Neural progenitor cell (in vitro differentiated cells): ENCODE measurements at regions not wholly inside any gene's neighbourhood (a gene's known extent, or its start where the extent isn't known, plus 50 kb on each side); places are given as distances from the start of the nearest gene placed in this dataset.

Experiments used
- DNase-seq: peaks from one replicate; pipeline ENCODE4 v3.0.0-alpha.2; 2016; ENCODE audit warnings: low spot score
- H2AFZ ChIP-seq: fragments of 200-600 bp; sonication (generic); replicated peaks from 2 replicates; pipeline ENCODE4 v1.6.1; 2016; ENCODE audit warnings: antibody characterized with exemption
- H3F3A ChIP-seq: fragments of 200-600 bp; sonication (generic); 2 replicates; pipeline ENCODE4 v1.6.1; 2016; ENCODE audit warnings: antibody characterized with exemption, low read depth
- H3K27ac ChIP-seq: fragments of 200-600 bp; sonication (generic); 2 replicates; pipeline ENCODE4 v1.5.1; 2016; ENCODE audit warnings: mild to moderate bottlenecking
- H3K27me3 ChIP-seq: fragments of 200-600 bp; sonication (generic); 2 replicates; pipeline ENCODE4 v1.6.1; 2016; ENCODE audit warnings: mild to moderate bottlenecking, moderate library complexity
- H3K36me3 ChIP-seq: fragments of 200-600 bp; sonication (generic); 2 replicates; pipeline ENCODE4 v1.5.1; 2016
- H3K4me1 ChIP-seq: fragments of 200-600 bp; sonication (generic); 2 replicates; pipeline ENCODE4 v1.6.1; 2016; ENCODE audit warnings: mixed run types
- H3K4me2 ChIP-seq: fragments of 200-600 bp; sonication (generic); 2 replicates; pipeline ENCODE4 v1.6.1; 2016
- H3K4me3 ChIP-seq: fragments of 200-600 bp; sonication (generic); 2 replicates; pipeline ENCODE4 v1.5.1; 2016
- H3K79me2 ChIP-seq: fragments of 200-600 bp; sonication (generic); 2 replicates; pipeline ENCODE4 v1.6.1; 2016; ENCODE audit warnings: low read depth
- H3K9ac ChIP-seq: fragments of 200-600 bp; sonication (generic); 2 replicates; pipeline ENCODE4 v1.6.1; 2016
- H3K9me3 ChIP-seq: fragments of 200-600 bp; sonication (generic); 2 replicates; pipeline ENCODE4 v1.5.1; 2016; ENCODE audit warnings: low read depth
- H4K20me1 ChIP-seq: fragments of 200-600 bp; sonication (generic); 2 replicates; pipeline ENCODE4 v1.6.1; 2016; ENCODE audit warnings: low read depth
- H3K27ac Mint-ChIP-seq: 3 replicates; pipeline ENCODE4 v1.8.0; 2021; ENCODE audit warnings: mixed read lengths
- H3K27me3 Mint-ChIP-seq: 2 replicates; pipeline ENCODE4 v1.8.0; 2022; ENCODE audit warnings: low read depth, mild to moderate bottlenecking, inconsistent platforms, moderate library complexity, mixed read lengths; ENCODE audit not compliant: insufficient read depth
- H3K36me3 Mint-ChIP-seq: 3 replicates; pipeline ENCODE4 v1.8.0; 2021; ENCODE audit warnings: mixed read lengths
- H3K4me1 Mint-ChIP-seq: 3 replicates; pipeline ENCODE4 v1.8.0; 2021; ENCODE audit warnings: mixed read lengths
- H3K4me3 Mint-ChIP-seq: 3 replicates; pipeline ENCODE4 v1.8.0; 2021; ENCODE audit warnings: mild to moderate bottlenecking, moderate library complexity, mixed read lengths
- H3K9me3 Mint-ChIP-seq: 3 replicates; pipeline ENCODE4 v1.8.0; 2020; ENCODE audit warnings: mixed read lengths
- CTCF ChIP-seq: fragments of 200-600 bp; sonication (generic); IDR thresholded peaks from 2 replicates; pipeline ENCODE4 v1.5.1; 2017; ENCODE audit warnings: antibody characterized with exemption, mild to moderate bottlenecking
- EZH2 ChIP-seq: fragments of 200-600 bp; sonication (generic); IDR thresholded peaks from 2 replicates; pipeline ENCODE4 v1.6.1; 2017; ENCODE audit warnings: antibody characterized with exemption, mild to moderate bottlenecking, moderate library complexity
- EZH2phosphoT487 ChIP-seq: fragments of 200-600 bp; sonication (generic); IDR thresholded peaks from 2 replicates; pipeline ENCODE4 v1.6.1; 2017; ENCODE audit warnings: antibody characterized with exemption

DNA sequence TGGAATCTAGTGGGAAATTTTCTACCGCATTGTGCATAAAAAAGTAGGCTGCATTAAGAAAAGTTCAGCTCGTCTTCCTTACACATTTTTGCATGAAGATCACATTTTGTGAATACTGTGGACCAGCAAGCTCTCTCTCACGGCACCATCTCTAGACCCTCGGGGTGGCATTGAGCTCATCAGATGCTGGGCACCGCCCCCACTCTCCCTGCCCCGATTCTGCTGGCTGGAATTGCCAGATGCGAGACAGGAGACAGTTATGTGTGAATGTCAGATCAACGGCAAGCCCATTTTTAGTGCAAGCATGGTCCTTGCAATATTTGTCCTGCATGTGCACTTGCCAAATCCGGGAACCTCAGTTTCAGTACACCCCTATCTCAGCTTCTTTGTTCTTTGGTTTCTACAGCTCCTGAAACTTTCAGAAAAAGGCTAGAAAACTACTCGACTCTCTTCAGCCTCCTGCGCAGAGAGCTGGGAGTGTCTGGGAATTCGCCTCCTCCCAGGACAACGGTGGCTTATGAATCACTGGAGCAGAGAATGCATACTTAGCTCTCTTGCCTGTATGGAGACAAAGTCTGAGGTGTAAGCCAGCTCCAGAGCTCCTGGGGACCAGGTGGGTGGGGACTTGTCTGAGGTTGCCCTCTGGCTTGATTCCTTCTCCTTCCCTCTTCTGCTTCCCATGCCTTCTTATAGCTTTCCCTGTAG, 285.2 kb upstream of the ATP10A start:
- TF ChIP-seq CTCF (no peak), EZH2 (no peak), EZH2phosphoT487 (no peak)
- peaks cover 9% of the 10 kb centered on the region for H3K9me3 Mint-ChIP-seq
- no peak overlapping the region for H3K27ac ChIP-seq
- H3K79me2 ChIP-seq = no peaks in the 10 kb centered on the region
- no peaks in the 10 kb centered on the region for H3K36me3 Mint-ChIP-seq
- DNase-seq = no peak
- no peaks in the 10 kb centered on the region for H3K4me1 ChIP-seq
- no peaks in the 10 kb centered on the region for H3K27me3 ChIP-seq
- H3K9ac ChIP-seq = no peak overlapping the region
- H3K27me3 Mint-ChIP-seq = no peaks in the 10 kb centered on the region
- H3F3A ChIP-seq = no peaks in the 10 kb centered on the region
- H3K4me2 ChIP-seq = no peak overlapping the region
- no peaks in the 10 kb centered on the region for H4K20me1 ChIP-seq
- H3K27ac Mint-ChIP-seq = no peak overlapping the region
- H2AFZ ChIP-seq = no peak overlapping the region
- H3K9me3 ChIP-seq = no peaks in the 10 kb centered on the region
- peaks cover 21% of the 10 kb centered on the region for H3K4me1 Mint-ChIP-seq
- H3K4me3 ChIP-seq = no peak overlapping the region
- H3K4me3 Mint-ChIP-seq = no peak overlapping the region
- no peaks in the 10 kb centered on the region for H3K36me3 ChIP-seq

DNA sequence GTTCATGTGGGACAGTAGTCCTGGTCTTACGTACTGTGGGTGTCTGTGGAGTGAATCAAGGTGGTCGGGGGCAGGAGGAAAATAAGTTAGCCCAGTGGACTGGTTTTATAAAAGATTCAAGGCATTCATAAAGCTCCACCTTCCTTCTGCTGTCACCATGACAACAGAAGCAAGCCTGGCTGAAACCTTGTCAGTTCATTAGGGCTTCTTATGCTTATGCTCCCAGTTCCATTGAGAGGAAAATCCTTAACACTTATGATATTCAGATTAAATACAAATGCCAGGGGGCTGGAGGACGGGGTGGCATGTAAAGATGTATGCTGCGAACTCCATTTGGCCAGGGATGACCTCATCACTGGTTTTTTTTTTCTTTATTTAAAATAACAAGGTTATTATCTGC, 283.1 kb upstream of the ATP10A start:
- Histone ChIP-seq H3K4me2 (no peak overlapping the region), H3K9ac (no peak overlapping the region), H3K36me3 (no peaks in the 10 kb centered on the region), H3K4me1 (no peaks in the 10 kb centered on the region), H3K4me3 (no peak overlapping the region), H3K27me3 (no peaks in the 10 kb centered on the region), H4K20me1 (no peaks in the 10 kb centered on the region), H3K27ac (no peak overlapping the region), H3F3A (no peaks in the 10 kb centered on the region), H3K9me3 (no peaks in the 10 kb centered on the region), H3K79me2 (no peaks in the 10 kb centered on the region), H2AFZ (no peak overlapping the region)
- Mint-ChIP-seq H3K4me1 (peaks cover 30% of the 10 kb centered on the region), H3K27me3 (no peaks in the 10 kb centered on the region), H3K27ac (no peak overlapping the region), H3K4me3 (no peak overlapping the region), H3K36me3 (no peaks in the 10 kb centered on the region), H3K9me3 (no peaks in the 10 kb centered on the region)
- DNase-seq = no peak
- no peak for TF ChIP-seq EZH2phosphoT487
- TF ChIP-seq EZH2 = no peak
- no peak for TF ChIP-seq CTCF

DNA sequence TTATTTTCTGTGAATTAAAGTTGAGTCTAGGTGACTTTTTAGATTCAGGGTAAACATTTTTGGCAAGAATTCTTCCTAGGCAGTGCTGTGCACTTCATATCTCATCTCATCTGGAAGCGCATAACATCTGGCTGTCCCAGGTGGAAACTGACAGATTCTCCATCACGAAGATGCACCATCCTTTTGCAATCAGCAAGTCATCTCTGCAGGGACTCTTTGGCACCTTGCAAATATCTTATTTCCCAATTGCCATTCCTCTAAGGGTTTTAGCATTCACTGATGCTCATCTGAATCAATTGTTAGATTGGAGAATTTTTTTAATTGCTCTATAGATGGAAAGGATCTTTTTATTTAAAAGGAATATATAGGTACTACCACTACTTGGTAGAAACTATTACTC, 282.7 kb upstream of the ATP10A start:
- H2AFZ ChIP-seq = no peak overlapping the region
- no peaks in the 10 kb centered on the region for H3K9me3 Mint-ChIP-seq
- H3K4me3 ChIP-seq = no peak overlapping the region
- H4K20me1 ChIP-seq = no peaks in the 10 kb centered on the region
- no peak overlapping the region for H3K27ac Mint-ChIP-seq
- TF ChIP-seq EZH2 = no peak
- no peak for TF ChIP-seq EZH2phosphoT487
- no peak for TF ChIP-seq CTCF
- H3K79me2 ChIP-seq = no peaks in the 10 kb centered on the region
- no peaks in the 10 kb centered on the region for H3K27me3 ChIP-seq
- H3K9me3 ChIP-seq = no peaks in the 10 kb centered on the region
- no peaks in the 10 kb centered on the region for H3K27me3 Mint-ChIP-seq
- peaks cover 30% of the 10 kb centered on the region for H3K4me1 Mint-ChIP-seq
- no peak for DNase-seq
- H3K4me2 ChIP-seq = no peak overlapping the region
- no peak overlapping the region for H3K27ac ChIP-seq
- H3K36me3 Mint-ChIP-seq = no peaks in the 10 kb centered on the region
- H3F3A ChIP-seq = no peaks in the 10 kb centered on the region
- no peak overlapping the region for H3K4me3 Mint-ChIP-seq
- no peaks in the 10 kb centered on the region for H3K4me1 ChIP-seq
- H3K9ac ChIP-seq = no peak overlapping the region
- no peaks in the 10 kb centered on the region for H3K36me3 ChIP-seq
